ENCODE measurements at regions not wholly inside any gene's neighbourhood (a gene's known extent, or its start where the extent isn't known, plus 50 kb on each side); places are given as distances from the start of the nearest gene placed in this dataset.

- TF ChIP-seq, protein P1, sequence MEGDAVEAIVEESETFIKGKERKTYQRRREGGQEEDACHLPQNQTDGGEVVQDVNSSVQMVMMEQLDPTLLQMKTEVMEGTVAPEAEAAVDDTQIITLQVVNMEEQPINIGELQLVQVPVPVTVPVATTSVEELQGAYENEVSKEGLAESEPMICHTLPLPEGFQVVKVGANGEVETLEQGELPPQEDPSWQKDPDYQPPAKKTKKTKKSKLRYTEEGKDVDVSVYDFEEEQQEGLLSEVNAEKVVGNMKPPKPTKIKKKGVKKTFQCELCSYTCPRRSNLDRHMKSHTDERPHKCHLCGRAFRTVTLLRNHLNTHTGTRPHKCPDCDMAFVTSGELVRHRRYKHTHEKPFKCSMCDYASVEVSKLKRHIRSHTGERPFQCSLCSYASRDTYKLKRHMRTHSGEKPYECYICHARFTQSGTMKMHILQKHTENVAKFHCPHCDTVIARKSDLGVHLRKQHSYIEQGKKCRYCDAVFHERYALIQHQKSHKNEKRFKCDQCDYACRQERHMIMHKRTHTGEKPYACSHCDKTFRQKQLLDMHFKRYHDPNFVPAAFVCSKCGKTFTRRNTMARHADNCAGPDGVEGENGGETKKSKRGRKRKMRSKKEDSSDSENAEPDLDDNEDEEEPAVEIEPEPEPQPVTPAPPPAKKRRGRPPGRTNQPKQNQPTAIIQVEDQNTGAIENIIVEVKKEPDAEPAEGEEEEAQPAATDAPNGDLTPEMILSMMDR (conservative IDR thresholded peaks at IDR 0.05) = no peak
- TF ChIP-seq EZH2 (IDR thresholded peaks at IDR 0.05; ENCODE audit: low read depth) = no peak
Measured at GRCh38 chr16:54212893-54213292, 73.7 kb downstream of the IRX3 start.

All from PC-9 (cell line).